Neural cell (in vitro differentiated cells): ENCODE measurements at regions not wholly inside any gene's neighbourhood (a gene's known extent, or its start where the extent isn't known, plus 50 kb on each side); places are given as distances from the start of the nearest gene placed in this dataset.

ENCODE experiments used
- POLR2AphosphoS5 ChIP-seq: IDR thresholded peaks from 2 replicates; pipeline ENCODE4 v1.6.1; 2012
- TF ChIP-seq, protein P1 (sequence below): fragments of 450-650 bp; IDR thresholded peaks from 2 replicates; pipeline ENCODE4 v1.5.1; 2014; ENCODE audit warnings: antibody characterized with exemption, mild to moderate bottlenecking, moderate library complexity; ENCODE audit not compliant: poor library complexity, severe bottlenecking

GRCh38 chr2:100754951-100755350, 65.0 kb upstream of the NPAS2 start:
- TF ChIP-seq POLR2AphosphoS5 = no peak
- TF ChIP-seq, protein P1, sequence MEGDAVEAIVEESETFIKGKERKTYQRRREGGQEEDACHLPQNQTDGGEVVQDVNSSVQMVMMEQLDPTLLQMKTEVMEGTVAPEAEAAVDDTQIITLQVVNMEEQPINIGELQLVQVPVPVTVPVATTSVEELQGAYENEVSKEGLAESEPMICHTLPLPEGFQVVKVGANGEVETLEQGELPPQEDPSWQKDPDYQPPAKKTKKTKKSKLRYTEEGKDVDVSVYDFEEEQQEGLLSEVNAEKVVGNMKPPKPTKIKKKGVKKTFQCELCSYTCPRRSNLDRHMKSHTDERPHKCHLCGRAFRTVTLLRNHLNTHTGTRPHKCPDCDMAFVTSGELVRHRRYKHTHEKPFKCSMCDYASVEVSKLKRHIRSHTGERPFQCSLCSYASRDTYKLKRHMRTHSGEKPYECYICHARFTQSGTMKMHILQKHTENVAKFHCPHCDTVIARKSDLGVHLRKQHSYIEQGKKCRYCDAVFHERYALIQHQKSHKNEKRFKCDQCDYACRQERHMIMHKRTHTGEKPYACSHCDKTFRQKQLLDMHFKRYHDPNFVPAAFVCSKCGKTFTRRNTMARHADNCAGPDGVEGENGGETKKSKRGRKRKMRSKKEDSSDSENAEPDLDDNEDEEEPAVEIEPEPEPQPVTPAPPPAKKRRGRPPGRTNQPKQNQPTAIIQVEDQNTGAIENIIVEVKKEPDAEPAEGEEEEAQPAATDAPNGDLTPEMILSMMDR = no peak
